GM12891 (cell line): ENCODE measurements at regions not wholly inside any gene's neighbourhood (a gene's known extent, or its start where the extent isn't known, plus 50 kb on each side); places are given as distances from the start of the nearest gene placed in this dataset.

ENCODE experiments used
- DNase-seq: peaks from one replicate; pipeline ENCODE4 v3.0.0; 2011; ENCODE audit warnings: low spot score; ENCODE audit not compliant: insufficient read length
- FAIRE-seq: peaks from 2 replicates; lab custom pipeline; 2011; peaks lifted over from hg19 to GRCh38; lab: Jason Lieb, UNC
- PAX5 ChIP-seq: IDR thresholded peaks from 2 replicates; pipeline ENCODE4 v1.6.1; 2011; ENCODE audit warnings: low read length, moderate library complexity, mild to moderate bottlenecking; ENCODE audit not compliant: insufficient read depth, severe bottlenecking
- POLR2A ChIP-seq: IDR thresholded peaks from 2 replicates; pipeline ENCODE4 v1.6.1; 2011; ENCODE audit warnings: low read depth, low read length, control low read depth
- POLR2AphosphoS5 ChIP-seq: IDR thresholded peaks from 2 replicates; pipeline ENCODE4 v1.6.1; 2011; ENCODE audit warnings: low read depth, low read length, control low read depth
- POU2F2 ChIP-seq: IDR thresholded peaks from 2 replicates; pipeline ENCODE4 v1.6.1; 2011; ENCODE audit warnings: low read depth, mild to moderate bottlenecking, control low read depth, low read length, moderate library complexity
- SPI1 ChIP-seq: IDR thresholded peaks from 2 replicates; pipeline ENCODE4 v1.6.1; 2011; ENCODE audit warnings: low read depth, low read length, control low read depth
- TAF1 ChIP-seq: IDR thresholded peaks from 2 replicates; pipeline ENCODE4 v1.6.1; 2011; ENCODE audit warnings: low read depth, low read length, control low read depth

DNA sequence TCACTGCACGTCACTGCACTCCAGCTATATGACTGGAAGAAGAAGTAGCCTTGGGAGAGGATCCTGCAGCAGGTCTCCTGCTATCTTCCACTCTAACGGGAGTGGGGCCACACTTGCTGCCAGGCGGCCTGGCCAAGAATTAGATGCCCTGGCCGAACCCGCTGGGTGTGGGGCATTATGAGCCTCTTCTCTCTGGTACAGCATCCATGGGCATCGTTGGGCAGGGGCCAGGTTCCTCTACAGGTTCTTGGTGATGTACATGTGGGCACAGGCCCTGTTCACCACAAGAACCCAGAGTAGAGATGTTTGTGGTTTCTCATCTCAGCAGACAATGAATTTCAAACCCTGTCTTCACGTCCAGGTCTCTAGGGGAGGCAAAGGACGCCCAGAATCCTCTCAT, 370.5 kb downstream of the NPHP4 start:
- no peak for DNase-seq
- no peak for FAIRE-seq
- TF ChIP-seq TAF1 (no peak), PAX5 (no peak), POU2F2 (no peak), SPI1 (no peak), POLR2A (no peak), POLR2AphosphoS5 (no peak)

DNA sequence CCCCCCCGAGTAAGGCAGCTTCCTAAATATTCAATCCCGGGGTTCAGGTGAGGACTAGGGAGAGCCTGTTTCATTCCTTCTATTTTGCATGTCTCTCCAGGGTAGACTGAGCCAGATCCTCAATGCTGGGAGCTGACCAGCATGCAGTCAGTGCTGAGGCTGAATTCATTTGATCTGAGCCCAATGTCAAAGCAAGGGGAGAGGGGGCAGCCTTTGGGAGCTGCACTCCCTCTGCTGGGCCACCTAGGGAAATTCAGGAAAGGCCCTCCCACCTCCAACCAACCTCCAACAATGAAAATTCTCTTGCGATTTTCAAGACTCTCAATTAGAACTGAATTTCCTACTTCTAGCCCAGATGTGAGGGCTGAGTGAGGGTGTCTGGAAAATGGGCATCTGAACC, 371.2 kb downstream of the NPHP4 start:
- FAIRE-seq, result no peak
- no peak for TF ChIP-seq POLR2A
- TF ChIP-seq SPI1, result no peak
- no peak for TF ChIP-seq POLR2AphosphoS5
- no peak for TF ChIP-seq TAF1
- no peak for TF ChIP-seq POU2F2
- TF ChIP-seq PAX5, result no peak
- DNase-seq, result no peak

DNA sequence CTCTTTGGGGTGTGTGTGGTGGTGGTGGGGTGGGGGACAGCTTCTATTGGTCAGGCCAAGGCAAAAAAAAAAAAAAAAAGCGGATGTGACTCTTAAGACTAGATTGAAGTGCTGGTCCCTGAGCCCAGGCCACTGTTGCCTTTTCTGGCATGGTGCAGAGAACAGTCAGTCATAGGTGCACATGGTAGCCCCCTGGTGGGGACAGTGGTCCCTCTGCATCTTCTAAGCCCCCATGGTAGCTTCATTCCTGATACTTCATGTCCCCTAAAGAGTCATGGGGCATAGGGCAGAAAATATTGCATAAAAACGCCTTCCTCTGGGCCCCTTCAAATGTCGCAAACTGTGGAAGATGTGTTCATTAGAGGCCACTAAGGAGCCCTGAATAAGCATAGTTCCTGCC, 371.8 kb downstream of the NPHP4 start:
- TF ChIP-seq TAF1 (no peak), POU2F2 (no peak), PAX5 (no peak), POLR2AphosphoS5 (no peak), POLR2A (no peak), SPI1 (no peak)
- DNase-seq, result no peak
- FAIRE-seq, result no peak

DNA sequence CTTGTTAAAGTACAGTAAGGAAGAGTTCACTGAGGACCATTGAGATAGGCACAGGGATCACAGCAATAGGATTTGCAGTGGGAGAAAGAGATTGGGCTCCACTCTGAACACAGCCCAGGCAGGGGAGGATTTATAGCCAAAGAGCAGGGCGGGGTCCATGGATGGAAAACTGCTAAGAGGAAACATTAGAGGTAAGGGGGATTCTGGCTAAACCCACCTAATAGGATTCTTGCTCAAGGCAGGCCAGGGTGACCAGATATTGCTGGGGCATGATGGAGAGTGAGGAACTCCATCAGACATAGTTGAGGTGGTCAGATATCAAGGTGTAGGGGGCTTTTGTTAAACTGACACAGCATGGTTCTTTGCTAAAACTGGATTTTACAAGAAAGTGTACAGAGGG, 372.8 kb downstream of the NPHP4 start:
- TF ChIP-seq POLR2A (no peak), POU2F2 (no peak), POLR2AphosphoS5 (no peak), TAF1 (no peak), PAX5 (no peak), SPI1 (no peak)
- no peak for DNase-seq
- FAIRE-seq, result no peak

DNA sequence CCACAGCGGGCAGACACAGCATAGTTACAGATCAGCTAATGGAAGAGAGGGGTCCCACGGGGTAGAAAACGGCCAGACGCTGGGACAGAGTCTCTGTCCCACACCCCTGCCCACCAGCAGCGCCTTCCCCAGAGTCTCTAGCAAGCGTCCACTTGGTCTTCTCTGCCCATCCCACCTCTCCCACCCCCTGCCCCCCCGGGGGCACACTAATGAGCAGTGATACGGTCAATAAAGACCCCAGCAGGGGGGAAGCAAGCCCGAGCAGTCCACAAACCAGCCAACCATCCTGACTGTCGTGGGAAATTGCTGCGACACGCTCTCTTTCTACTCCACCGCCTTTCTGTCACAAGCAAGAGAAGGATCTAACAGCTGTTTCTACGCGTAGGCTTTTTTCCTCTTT, 374.7 kb downstream of the NPHP4 start:
- FAIRE-seq (no peak), DNase-seq (no peak)
- no peak for TF ChIP-seq PAX5
- no peak for TF ChIP-seq POU2F2
- TF ChIP-seq POLR2AphosphoS5, result no peak
- TF ChIP-seq POLR2A, result no peak
- TF ChIP-seq TAF1, result no peak
- no peak for TF ChIP-seq SPI1

DNA sequence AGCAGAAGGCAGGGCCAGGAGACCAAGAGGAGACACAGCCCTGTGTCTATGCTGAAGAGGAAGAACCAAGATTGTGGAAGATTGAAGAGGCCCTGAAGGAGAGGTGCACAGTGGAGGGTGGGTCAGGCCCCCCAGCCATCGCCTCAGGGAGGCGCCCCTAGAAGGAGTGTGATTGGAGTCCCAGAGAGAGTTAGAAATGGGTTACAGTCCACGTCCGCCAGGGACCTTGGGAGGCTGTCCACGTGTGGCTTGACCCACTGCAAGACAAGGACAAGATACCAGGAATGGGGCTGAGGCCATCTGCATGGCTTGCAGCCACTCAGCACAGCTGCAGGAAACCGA, 375.1 kb downstream of the NPHP4 start:
- FAIRE-seq, result no peak
- no peak for DNase-seq
- no peak for TF ChIP-seq POLR2A
- TF ChIP-seq PAX5, result no peak
- TF ChIP-seq POU2F2, result no peak
- TF ChIP-seq POLR2AphosphoS5, result no peak
- TF ChIP-seq TAF1, result no peak
- TF ChIP-seq SPI1, result no peak

DNA sequence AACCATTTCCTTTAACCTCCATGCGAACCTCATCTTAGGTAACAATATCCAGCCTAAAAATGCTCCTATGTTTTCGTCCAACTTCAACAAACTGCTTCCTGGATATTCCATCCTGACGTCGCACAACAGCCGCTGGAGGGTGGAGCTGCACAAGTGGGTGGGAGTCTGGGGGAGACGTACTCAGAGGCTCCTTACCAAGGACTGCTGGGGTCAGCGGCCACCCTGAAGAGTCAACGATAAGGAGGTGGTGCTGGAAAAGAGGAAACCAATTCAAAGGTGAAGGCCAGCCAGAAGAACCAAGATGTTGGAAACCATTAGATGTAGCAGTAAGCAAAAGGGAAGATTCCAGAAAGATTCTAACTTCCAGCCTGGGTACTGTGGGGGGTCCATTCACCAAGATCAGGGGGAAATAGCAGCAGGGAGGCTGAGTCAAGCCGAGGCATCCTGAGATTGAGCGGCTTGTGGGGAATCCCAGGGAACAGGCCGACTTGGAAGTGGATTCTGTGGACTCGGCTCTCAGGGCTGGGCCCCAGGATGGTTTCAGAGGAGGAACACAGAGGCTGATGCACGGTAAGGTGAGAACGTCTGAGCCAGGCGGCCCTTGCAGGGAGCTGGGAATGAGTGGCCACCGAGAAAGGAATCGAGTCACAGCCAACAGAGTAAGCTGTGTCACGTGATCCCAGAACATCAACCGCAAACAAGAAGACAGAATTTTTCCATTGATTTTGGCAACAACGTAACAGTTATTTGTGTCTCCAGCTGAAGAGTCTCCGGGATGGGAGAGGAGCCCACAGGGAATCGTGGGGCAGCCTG, 375.7 kb downstream of the NPHP4 start:
- DNase-seq (no peak), FAIRE-seq (no peak)
- no peak for TF ChIP-seq POLR2A

DNA sequence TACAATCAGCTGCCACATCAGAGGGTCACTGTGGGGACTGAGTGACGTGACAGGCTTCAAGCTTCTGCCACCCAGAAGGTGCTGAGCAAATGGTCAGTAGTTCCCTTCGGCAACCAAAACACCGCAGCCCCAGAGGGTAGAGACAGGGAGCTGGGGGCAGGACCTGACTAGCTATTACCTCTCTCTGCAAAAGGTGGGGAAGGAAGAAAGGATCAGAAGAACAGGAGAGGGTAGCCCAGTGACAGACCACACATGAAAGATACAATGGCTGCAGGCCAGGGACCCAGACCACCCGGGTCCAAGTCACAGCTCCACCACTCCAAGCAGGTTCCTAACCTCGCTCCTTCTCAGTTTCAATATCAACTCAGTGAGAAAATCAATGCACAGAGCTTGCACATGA, 377.1 kb downstream of the NPHP4 start:
- DNase-seq (no peak), FAIRE-seq (no peak)
- TF ChIP-seq POLR2A (no peak), SPI1 (no peak), PAX5 (no peak), TAF1 (no peak), POLR2AphosphoS5 (no peak), POU2F2 (no peak)

DNA sequence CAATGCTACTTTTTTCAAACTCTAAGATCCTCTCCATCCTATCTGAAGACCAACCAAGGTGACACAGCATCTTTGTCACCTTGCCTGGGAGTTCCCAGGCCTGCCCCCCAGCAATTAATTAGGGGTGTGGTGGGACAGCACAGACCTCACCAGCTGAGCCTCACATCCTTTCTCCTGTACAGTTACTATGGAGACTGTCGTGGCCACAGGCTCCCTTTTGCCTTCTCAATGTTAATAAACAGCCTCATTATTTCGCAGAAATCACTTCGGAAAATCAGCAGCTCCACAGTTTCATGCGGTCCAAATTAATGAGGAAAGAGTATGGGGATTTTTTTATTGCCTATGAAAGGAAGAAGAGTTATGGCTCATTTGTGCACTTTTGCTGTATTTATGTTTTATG, 378.3 kb downstream of the NPHP4 start:
- FAIRE-seq, result no peak
- DNase-seq, result no peak
- TF ChIP-seq POU2F2 (no peak), PAX5 (no peak), TAF1 (no peak), POLR2A (no peak), SPI1 (no peak), POLR2AphosphoS5 (no peak)

DNA sequence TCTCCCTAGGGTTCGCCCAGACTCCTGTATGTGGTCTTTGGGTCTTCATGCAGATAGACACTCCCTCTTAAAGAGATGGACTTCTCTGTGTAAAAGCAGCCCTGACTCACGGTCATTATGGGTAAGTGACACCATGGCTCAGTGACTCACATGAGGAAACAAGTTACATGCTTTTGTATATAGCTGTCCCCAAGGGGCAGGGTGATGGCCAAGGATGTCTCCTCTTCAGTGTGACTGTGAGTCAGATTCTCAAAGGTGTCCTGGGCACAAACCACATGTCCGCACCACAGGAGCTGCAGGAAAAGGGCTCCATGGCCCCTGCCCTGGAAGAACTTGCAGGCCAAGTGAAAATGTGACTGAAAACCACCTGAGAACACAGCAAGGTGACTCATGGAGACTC, 380.4 kb downstream of the NPHP4 start:
- TF ChIP-seq PAX5, result no peak
- TF ChIP-seq POLR2AphosphoS5, result no peak
- DNase-seq (no peak), FAIRE-seq (no peak)
